GM12892 (cell line): ENCODE measurements at regions not wholly inside any gene's neighbourhood (a gene's known extent, or its start where the extent isn't known, plus 50 kb on each side); places are given as distances from the start of the nearest gene placed in this dataset.

Experiments
- POLR2A ChIP-seq: IDR thresholded peaks from 2 replicates; pipeline ENCODE4 v1.6.1; 2011; ENCODE audit warnings: low read depth, low read length, control low read depth
- POLR2AphosphoS5 ChIP-seq: IDR thresholded peaks from 2 replicates; pipeline ENCODE4 v1.6.1; 2011; ENCODE audit warnings: low read depth, low read length, control low read depth
- TAF1 ChIP-seq: IDR thresholded peaks from 2 replicates; pipeline ENCODE4 v1.6.1; 2011; ENCODE audit warnings: low read depth, mild to moderate bottlenecking, control low read depth, low read length, borderline replicate concordance

- TF ChIP-seq POLR2AphosphoS5, result no peak
- TF ChIP-seq POLR2A, result no peak
- TF ChIP-seq TAF1, result no peak
Measured at GRCh38 chr13:31859571-31859970, 120.2 kb downstream of the RXFP2 start.
